ENCODE measurements at regions not wholly inside any gene's neighbourhood (a gene's known extent, or its start where the extent isn't known, plus 50 kb on each side); places are given as distances from the start of the nearest gene placed in this dataset.

DNA sequence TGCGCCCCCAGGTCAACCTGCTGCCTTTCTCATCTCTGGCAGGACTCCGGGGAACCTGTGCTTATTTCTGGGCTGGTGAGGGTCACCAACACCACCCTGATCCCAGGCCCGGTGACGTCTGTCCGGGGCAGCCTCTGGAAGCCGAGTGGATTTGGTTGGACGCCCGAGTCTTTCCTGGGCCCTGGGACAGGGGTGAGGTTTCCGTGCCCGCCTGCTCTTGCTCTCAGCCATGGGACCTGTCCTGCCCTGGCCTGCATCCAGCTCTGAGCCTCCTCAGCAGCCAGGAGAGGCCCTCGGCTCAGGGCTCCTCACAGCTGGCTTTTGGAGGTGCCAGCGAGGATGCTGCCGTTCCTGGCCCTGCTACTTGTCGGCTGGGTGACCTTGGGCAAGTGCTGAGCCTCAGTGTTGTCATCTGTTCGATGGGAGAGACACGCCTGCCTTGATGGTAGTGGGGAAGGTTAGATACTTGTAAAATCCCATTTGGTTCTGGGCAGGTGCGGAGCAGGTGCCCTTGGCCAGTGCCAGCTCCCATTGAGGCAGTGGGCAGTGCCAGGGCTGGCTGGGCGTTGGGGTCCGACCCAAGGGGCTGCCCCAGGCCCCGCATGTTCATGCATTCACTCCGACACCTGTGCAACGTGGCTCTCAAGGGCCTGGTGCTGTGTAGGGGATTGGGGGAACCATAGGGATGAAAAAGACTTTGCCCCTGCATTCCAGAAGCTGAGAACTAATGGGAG lies 58.9 kb upstream of the THY1 start:
- peaks cover 12% of the 10 kb centered on the region for H3K27me3 Mint-ChIP-seq
- no peaks in the 10 kb centered on the region for H3K4me1 Mint-ChIP-seq
- H3K27ac Mint-ChIP-seq: no peak overlapping the region
- no peak overlapping the region for H3K4me3 Mint-ChIP-seq
- H3K9me3 Mint-ChIP-seq: no peaks in the 10 kb centered on the region
- no peaks in the 10 kb centered on the region for H3K36me3 Mint-ChIP-seq
- DNase-seq: no peak

GRCh38 chr11:119481021-119481666 lies 58.2 kb upstream of the THY1 start:
- peak; percentile 79 for DNase-seq
- no peaks in the 10 kb centered on the region for H3K9me3 Mint-ChIP-seq
- H3K36me3 Mint-ChIP-seq: no peaks in the 10 kb centered on the region
- no peaks in the 10 kb centered on the region for H3K4me1 Mint-ChIP-seq
- no peak overlapping the region for H3K4me3 Mint-ChIP-seq
- H3K27me3 Mint-ChIP-seq: peaks cover 11% of the 10 kb centered on the region
- H3K27ac Mint-ChIP-seq: no peak overlapping the region

GRCh38 chr11:119480380-119481020 lies 57.5 kb upstream of the THY1 start:
- Mint-ChIP-seq H3K9me3 (no peaks in the 10 kb centered on the region), H3K36me3 (no peaks in the 10 kb centered on the region), H3K27ac (no peak overlapping the region), H3K27me3 (peaks cover 15% of the 10 kb centered on the region), H3K4me3 (no peak overlapping the region), H3K4me1 (no peaks in the 10 kb centered on the region)
- DNase-seq: no peak

- no peaks in the 10 kb centered on the region for H3K9me3 Mint-ChIP-seq
- no peak for DNase-seq
- no peaks in the 10 kb centered on the region for H3K36me3 Mint-ChIP-seq
- no peak overlapping the region for H3K27ac Mint-ChIP-seq
- H3K4me1 Mint-ChIP-seq: no peaks in the 10 kb centered on the region
- no peak overlapping the region for H3K4me3 Mint-ChIP-seq
- peaks cover 19% of the 10 kb centered on the region for H3K27me3 Mint-ChIP-seq
Observed at GRCh38 chr11:119479685-119480275, 56.8 kb upstream of the THY1 start.

DNA sequence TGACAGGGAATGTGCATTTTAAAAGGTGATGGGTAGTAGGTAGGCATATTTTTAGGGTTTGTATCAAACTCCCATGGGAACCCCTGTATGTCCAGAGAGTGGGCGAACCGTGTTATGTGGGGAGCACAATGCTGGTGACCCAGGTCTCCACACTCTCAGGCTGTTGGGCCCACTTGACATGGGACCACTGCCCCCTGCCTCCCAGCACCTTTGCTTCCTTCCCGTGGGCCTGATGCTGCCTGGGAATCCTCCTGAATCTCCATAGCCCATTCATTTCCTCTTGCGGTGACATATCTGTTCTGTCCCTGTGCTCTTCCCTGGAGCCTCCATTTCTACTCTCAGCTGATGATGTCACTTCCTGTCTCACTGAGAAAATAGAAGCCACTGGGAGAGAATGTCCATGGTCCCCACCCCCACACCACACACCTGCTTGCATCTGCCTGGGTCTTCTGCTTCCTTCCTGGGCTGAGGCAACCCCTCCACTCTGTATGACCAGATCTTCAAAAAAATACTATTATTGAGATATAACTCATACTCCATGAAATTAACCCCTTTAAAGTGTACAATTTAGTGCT lies 55.8 kb upstream of the THY1 start:
- no peaks in the 10 kb centered on the region for H3K9me3 Mint-ChIP-seq
- H3K36me3 Mint-ChIP-seq: no peaks in the 10 kb centered on the region
- no peaks in the 10 kb centered on the region for H3K4me1 Mint-ChIP-seq
- H3K27ac Mint-ChIP-seq: no peak overlapping the region
- no peak overlapping the region for H3K4me3 Mint-ChIP-seq
- no peak for DNase-seq
- H3K27me3 Mint-ChIP-seq: peaks cover 26% of the 10 kb centered on the region

GRCh38 chr11:119476666-119477331 lies 53.8 kb upstream of the THY1 start:
- Mint-ChIP-seq H3K27me3 (peaks cover 43% of the 10 kb centered on the region), H3K4me3 (no peak overlapping the region), H3K9me3 (no peaks in the 10 kb centered on the region), H3K36me3 (no peaks in the 10 kb centered on the region), H3K27ac (no peak overlapping the region), H3K4me1 (no peaks in the 10 kb centered on the region)
- no peak for DNase-seq

DNA sequence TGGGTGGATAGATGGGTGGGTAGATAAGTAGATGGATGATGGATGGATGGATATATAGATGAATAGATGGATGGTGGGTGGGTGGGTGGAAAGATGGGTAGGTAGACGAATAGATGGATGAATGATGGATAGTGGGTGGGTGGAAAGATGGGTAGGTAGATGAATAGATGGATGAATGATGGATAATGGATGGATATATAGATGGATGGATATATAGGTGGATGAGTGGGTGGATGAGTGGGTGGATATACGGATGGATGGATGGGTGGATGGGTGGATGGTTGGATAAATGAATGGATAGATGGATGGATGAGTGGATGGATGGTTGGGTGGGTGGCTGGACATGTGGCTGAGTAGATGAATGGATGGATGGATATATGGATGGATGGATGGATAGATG lies 53.1 kb upstream of the THY1 start:
- Mint-ChIP-seq H3K36me3 (no peaks in the 10 kb centered on the region), H3K9me3 (no peaks in the 10 kb centered on the region), H3K4me1 (no peaks in the 10 kb centered on the region), H3K4me3 (no peak overlapping the region), H3K27me3 (peaks cover 41% of the 10 kb centered on the region), H3K27ac (no peak overlapping the region)
- DNase-seq: no peak

GRCh38 chr11:119474682-119475596 lies 52.0 kb upstream of the THY1 start:
- Mint-ChIP-seq H3K27ac (no peak overlapping the region), H3K27me3 (peaks cover 40% of the 10 kb centered on the region), H3K9me3 (no peaks in the 10 kb centered on the region), H3K4me1 (no peaks in the 10 kb centered on the region), H3K36me3 (no peaks in the 10 kb centered on the region), H3K4me3 (no peak overlapping the region)
- peak; percentile 50 for DNase-seq

- Mint-ChIP-seq H3K36me3 (no peaks in the 10 kb centered on the region), H3K27me3 (peaks cover 40% of the 10 kb centered on the region), H3K4me1 (no peaks in the 10 kb centered on the region), H3K9me3 (no peaks in the 10 kb centered on the region), H3K27ac (no peak overlapping the region), H3K4me3 (no peak overlapping the region)
- DNase-seq: no peak
Observed at GRCh38 chr11:119473901-119474681, 51.1 kb upstream of the THY1 start.

GRCh38 chr11:119473226-119473625 lies 50.3 kb upstream of the THY1 start:
- no peaks in the 10 kb centered on the region for H3K4me1 Mint-ChIP-seq
- H3K27me3 Mint-ChIP-seq: peaks cover 40% of the 10 kb centered on the region
- no peaks in the 10 kb centered on the region for H3K36me3 Mint-ChIP-seq
- no peaks in the 10 kb centered on the region for H3K9me3 Mint-ChIP-seq
- no peak overlapping the region for H3K4me3 Mint-ChIP-seq
- no peak for DNase-seq
- H3K27ac Mint-ChIP-seq: peak overlapping the region; percentile 11

GRCh38 chr11:119472856-119473222 lies 49.9 kb upstream of the THY1 start:
- Mint-ChIP-seq H3K4me1 (no peaks in the 10 kb centered on the region), H3K36me3 (no peaks in the 10 kb centered on the region), H3K27me3 (peaks cover 44% of the 10 kb centered on the region), H3K9me3 (peaks cover 4% of the 10 kb centered on the region), H3K27ac (no peak overlapping the region), H3K4me3 (no peak overlapping the region)
- DNase-seq: no peak

Data from activated naive CD8-positive, alpha-beta T cell treated with anti-CD3 and anti-CD28 coated beads for 36 hours (primary cell).